ENCODE measurements at regions not wholly inside any gene's neighbourhood (a gene's known extent, or its start where the extent isn't known, plus 50 kb on each side); places are given as distances from the start of the nearest gene placed in this dataset.

DNA sequence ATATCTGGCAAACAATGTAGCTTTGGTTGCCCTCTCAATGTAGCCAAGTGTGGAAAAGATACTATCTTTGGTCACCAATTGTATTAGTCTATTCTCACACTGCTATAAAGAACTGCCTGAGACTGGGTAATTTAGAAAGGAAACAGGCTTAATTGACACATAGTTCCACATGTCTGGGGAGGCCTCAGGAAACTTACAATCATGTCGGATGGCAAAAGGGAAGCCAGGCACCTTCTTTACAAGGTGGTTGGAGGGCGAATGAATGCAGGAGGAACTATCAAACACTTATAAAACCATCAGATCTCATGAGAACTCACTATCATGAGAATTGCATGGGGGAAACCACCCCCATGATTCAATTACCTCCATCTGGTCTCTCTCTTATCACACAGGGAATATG lies 133.1 kb upstream of the TBCA start:
- peaks cover 0 to 18% (median 3%) of the 10 kb centered on the region in 9 donors for H3K27me3 ChIP-seq
- no peak for ATAC-seq

DNA sequence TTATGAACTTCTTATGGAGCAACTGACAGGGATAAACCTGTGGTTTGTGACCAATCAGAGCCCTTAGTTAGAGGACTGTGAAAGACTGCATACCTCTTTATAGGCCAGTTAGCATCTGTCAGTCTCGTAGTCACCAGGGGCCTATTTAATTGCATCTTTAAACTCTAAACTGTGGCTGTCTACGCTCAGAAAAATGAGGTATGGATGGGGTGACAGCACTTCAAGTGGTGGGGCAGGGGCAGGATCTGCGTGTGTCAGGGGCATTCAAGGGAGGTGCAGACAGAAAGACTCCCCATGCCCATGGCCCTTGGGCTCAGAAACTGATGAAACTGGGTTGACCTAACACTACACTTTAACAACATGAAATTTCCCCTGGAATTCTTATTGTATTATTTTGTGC lies 132.6 kb upstream of the TBCA start:
- no peak for DNase-seq
- H3K27ac ChIP-seq, result no peak overlapping the region
- intact Hi-C loops (cut with DNase I), result no loop called here
- H3K36me3 ChIP-seq, result no peaks in the 10 kb centered on the region
- peaks cover 0 to 17% (median 3%) of the 10 kb centered on the region in 9 donors for H3K27me3 ChIP-seq
- no peak for ATAC-seq
- WGBS, 4 donors, result 83 to 92% (median 89%) methylated on average over 3 of the region's 3 CpGs
- TF ChIP-seq, protein P1, sequence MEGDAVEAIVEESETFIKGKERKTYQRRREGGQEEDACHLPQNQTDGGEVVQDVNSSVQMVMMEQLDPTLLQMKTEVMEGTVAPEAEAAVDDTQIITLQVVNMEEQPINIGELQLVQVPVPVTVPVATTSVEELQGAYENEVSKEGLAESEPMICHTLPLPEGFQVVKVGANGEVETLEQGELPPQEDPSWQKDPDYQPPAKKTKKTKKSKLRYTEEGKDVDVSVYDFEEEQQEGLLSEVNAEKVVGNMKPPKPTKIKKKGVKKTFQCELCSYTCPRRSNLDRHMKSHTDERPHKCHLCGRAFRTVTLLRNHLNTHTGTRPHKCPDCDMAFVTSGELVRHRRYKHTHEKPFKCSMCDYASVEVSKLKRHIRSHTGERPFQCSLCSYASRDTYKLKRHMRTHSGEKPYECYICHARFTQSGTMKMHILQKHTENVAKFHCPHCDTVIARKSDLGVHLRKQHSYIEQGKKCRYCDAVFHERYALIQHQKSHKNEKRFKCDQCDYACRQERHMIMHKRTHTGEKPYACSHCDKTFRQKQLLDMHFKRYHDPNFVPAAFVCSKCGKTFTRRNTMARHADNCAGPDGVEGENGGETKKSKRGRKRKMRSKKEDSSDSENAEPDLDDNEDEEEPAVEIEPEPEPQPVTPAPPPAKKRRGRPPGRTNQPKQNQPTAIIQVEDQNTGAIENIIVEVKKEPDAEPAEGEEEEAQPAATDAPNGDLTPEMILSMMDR (IDR thresholded peaks at IDR 0.05), result no peak
- no peaks in the 10 kb centered on the region for H3K4me1 ChIP-seq
- no peaks in the 10 kb centered on the region for H3K9me3 ChIP-seq
- H3K4me3 ChIP-seq, result no peak overlapping the region

More for the DNA sequence above, 133.1 kb upstream of the TBCA start:
- WGBS, 4 donors, result 86 to 91% (median 88%) methylated on average over 2 of the region's 2 CpGs
- H3K9me3 ChIP-seq, result peaks cover 0 to 3% (median 0%) of the 10 kb centered on the region in 12 donors
- no peaks in the 10 kb centered on the region for H3K36me3 ChIP-seq
- intact Hi-C loops (cut with DNase I), result no loop called here
- TF ChIP-seq, protein P1 (IDR thresholded peaks at IDR 0.05), result no peak
- TF ChIP-seq POLR2A (IDR thresholded peaks at IDR 0.05), result no peak
- no peak for DNase-seq
- H3K27ac ChIP-seq, result no peak overlapping the region
- no peaks in the 10 kb centered on the region for H3K4me1 ChIP-seq
- no peak overlapping the region for H3K4me3 ChIP-seq

- DNase-seq, result no peak
- WGBS, 4 donors, result 92 to 95% (median 94%) methylated on average over 2 of the region's 2 CpGs
- no peak for TF ChIP-seq POLR2A (IDR thresholded peaks at IDR 0.05)
- TF ChIP-seq, protein P1 (IDR thresholded peaks at IDR 0.05), result no peak
- intact Hi-C loops (cut with DNase I), result no loop called here
- no peak overlapping the region for H3K27ac ChIP-seq
- no peaks in the 10 kb centered on the region for H3K9me3 ChIP-seq
- H3K36me3 ChIP-seq, result no peaks in the 10 kb centered on the region
- peaks cover 0 to 17% (median 0%) of the 10 kb centered on the region in 9 donors for H3K27me3 ChIP-seq
- no peak overlapping the region for H3K4me3 ChIP-seq
- H3K4me1 ChIP-seq, result no peaks in the 10 kb centered on the region
- ATAC-seq, result no peak
Measured at GRCh38 chr5:77907786-77908185, 131.6 kb upstream of the TBCA start.

GRCh38 chr5:77906806-77907205 lies 130.7 kb upstream of the TBCA start:
- Histone ChIP-seq H3K27me3 (peaks cover 0 to 7% (median 0%) of the 10 kb centered on the region in 9 donors), H3K4me3 (no peak overlapping the region), H3K27ac (no peak overlapping the region), H3K9me3 (no peaks in the 10 kb centered on the region), H3K4me1 (no peaks in the 10 kb centered on the region), H3K36me3 (no peaks in the 10 kb centered on the region)
- TF ChIP-seq, protein P1 (IDR thresholded peaks at IDR 0.05), result no peak
- no peak for TF ChIP-seq POLR2A (IDR thresholded peaks at IDR 0.05)
- ATAC-seq (no peak), DNase-seq (no peak)
- WGBS, 4 donors, result 83 to 85% (median 84%) methylated on average over 8 of the region's 8 CpGs
- intact Hi-C loops (cut with DNase I), result no loop called here

All from heart left ventricle (tissue), 16 donors.